Neural progenitor cell (in vitro differentiated cells): ENCODE measurements at regions not wholly inside any gene's neighbourhood (a gene's known extent, or its start where the extent isn't known, plus 50 kb on each side); places are given as distances from the start of the nearest gene placed in this dataset.

Experiments used
- EZH2 ChIP-seq: fragments of 200-600 bp; sonication (generic); IDR thresholded peaks from 2 replicates; pipeline ENCODE4 v1.6.1; 2017; ENCODE audit warnings: antibody characterized with exemption, mild to moderate bottlenecking, moderate library complexity
- TF ChIP-seq, protein P1 (sequence below): fragments of 200-600 bp; sonication (generic); IDR thresholded peaks from 2 replicates; pipeline ENCODE4 v1.5.1; 2017; ENCODE audit warnings: antibody characterized with exemption, mild to moderate bottlenecking

DNA sequence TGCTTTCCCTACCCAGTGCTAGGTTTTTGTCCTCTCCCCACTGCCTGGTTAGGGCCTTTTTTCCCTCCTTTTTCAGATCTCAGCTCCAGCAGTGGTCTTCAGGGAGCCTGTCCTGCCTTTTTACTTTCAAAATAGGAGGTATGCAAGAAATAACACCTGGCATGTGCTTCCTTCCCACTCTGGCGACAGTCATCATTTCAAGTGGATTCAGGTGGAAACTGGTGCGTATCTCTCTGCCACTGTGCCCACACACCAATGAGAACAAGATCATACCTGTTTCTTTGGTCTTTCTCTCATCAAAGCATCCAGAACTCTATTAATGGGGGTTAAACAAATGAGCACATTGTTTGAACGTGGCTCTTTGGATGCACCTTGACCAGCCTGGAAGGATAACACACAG is 95.7 kb upstream of the GGTLC1 start:
- TF ChIP-seq, protein P1, sequence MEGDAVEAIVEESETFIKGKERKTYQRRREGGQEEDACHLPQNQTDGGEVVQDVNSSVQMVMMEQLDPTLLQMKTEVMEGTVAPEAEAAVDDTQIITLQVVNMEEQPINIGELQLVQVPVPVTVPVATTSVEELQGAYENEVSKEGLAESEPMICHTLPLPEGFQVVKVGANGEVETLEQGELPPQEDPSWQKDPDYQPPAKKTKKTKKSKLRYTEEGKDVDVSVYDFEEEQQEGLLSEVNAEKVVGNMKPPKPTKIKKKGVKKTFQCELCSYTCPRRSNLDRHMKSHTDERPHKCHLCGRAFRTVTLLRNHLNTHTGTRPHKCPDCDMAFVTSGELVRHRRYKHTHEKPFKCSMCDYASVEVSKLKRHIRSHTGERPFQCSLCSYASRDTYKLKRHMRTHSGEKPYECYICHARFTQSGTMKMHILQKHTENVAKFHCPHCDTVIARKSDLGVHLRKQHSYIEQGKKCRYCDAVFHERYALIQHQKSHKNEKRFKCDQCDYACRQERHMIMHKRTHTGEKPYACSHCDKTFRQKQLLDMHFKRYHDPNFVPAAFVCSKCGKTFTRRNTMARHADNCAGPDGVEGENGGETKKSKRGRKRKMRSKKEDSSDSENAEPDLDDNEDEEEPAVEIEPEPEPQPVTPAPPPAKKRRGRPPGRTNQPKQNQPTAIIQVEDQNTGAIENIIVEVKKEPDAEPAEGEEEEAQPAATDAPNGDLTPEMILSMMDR = no peak
- TF ChIP-seq EZH2 = no peak
